NCI-H1417 (cell line): ENCODE measurements at regions not wholly inside any gene's neighbourhood (a gene's known extent, or its start where the extent isn't known, plus 50 kb on each side); places are given as distances from the start of the nearest gene placed in this dataset.
"Not testable (repeated sequence)": the region's sequence is repeated elsewhere in the genome, so short reads cannot be mapped to it uniquely, and the experiment has no call there.

Experiments used
- DNase-seq, 3 experiments: peaks; one replicate each; lab custom pipeline; 2025; lab: John Stamatoyannopoulos, UW

DNA sequence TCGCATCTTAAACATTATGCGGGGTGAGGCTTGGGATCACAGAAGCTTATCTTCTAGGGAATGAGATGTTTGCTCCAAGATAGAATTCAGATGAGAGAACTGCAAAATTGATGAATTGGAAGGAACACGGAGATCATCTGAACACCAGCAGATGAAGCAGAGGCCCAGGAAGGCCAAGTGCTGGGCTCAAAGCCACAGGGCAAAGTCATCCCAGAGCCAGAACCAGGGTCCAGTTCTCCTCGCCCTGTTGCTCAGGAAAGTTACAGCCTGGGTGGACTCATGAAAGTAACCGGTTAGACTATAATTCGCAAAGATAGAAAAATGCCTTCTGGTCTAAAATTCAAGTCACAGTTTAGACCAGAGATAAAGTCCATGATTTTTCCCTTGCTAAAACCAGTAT lies 456.1 kb upstream of the ID2 start:
- no peak for DNase-seq

DNA sequence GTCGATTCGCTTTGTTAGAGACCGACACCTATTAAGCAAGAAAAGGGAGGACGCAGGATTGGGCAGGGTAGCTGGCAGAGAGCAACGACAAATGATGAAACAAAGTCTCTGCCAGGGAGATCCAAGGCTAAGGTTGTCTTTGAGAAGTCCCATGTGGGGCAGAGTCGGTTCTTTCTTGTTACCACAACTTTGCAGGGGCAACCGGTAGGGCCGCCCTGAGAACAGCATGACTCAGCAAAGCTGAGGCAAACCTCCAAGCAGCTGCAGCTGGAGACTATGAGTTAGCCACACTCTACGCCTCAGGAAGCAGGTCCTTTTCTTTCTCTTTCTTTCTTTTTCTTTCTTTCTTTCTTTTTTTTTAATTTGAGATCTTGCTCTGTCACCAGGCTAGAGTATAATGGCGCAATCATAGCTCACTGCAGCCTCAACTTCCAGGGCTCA lies 452.3 kb upstream of the ID2 start:
- DNase-seq: no peak

DNA sequence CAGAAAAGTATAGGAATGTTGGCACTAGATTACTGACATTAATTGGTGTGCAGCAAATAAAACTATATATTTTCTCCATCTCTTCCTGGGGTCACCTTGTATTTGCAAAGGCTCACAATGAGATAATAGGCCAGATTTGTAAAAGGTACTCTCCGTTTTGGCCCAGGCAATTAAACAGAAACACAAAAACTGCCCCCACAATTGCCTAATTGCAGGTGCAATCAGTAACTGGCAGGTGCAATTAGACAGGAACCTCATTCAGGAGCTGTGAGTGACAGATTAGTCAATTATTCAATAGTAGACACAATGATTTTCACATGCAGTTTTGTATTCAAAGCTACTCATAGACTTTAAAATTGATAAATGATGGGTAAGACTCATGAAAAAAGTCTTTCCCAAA lies 451.4 kb upstream of the ID2 start:
- DNase-seq: peak in 2 of 3 experiments; percentile 70 to 94

DNA sequence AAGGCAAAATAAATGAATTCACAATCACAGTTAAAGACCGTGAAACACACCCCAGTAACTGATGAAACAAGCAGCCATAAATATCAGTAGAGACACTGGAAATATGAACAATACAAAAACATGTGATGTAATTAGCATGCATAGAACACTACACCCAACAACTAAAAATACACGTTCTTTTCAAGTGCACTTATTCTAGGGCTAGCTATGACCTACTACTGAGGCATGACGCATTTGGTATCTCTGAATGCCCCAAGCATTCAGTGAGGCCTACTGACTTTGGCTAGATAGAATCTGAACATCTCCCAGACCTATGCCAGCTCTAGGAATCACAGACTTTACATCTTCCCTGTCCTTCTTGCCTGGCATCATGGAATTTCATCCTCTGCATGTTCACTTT lies 450.0 kb upstream of the ID2 start:
- DNase-seq: no peak

DNA sequence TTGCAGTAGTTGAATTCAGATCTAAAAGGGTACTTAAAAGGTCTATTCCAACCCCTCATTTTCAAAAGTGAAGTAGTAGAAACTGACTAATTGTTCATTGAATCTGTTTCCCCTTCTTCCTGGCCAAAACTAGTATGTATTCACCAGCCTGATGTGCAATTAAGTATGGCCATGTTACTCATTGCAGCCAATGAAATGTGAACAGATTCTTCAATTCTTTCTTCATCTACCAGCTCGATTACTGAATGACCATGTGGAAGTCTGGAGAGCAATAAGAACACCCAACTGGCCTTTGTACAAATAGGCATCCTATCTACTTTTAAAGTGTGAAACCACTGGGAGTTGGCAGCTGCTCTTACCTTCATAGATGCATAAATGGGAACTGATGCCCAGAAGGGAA lies 449.0 kb upstream of the ID2 start:
- no peak for DNase-seq

DNA sequence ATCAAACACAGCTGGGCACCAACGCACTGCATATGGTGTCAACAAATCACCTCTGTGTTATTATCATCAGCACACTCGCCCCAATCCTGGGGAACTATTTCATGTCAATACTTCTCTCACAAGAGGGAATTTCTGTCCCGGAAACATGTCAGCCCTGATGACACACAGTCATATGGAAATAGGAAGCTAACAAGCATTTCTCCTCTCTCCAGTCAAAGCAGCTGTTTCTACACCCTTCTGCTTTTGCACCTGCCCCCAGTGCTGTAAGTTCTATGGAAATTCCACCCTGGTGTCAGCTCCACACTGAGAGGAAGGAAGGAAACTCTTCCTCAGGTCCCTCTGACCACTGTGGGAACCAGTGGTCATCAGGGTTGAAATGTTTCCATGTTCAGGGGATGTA lies 447.6 kb upstream of the ID2 start:
- DNase-seq: peak in 2 of 3 experiments; percentile 64 to 85

DNA sequence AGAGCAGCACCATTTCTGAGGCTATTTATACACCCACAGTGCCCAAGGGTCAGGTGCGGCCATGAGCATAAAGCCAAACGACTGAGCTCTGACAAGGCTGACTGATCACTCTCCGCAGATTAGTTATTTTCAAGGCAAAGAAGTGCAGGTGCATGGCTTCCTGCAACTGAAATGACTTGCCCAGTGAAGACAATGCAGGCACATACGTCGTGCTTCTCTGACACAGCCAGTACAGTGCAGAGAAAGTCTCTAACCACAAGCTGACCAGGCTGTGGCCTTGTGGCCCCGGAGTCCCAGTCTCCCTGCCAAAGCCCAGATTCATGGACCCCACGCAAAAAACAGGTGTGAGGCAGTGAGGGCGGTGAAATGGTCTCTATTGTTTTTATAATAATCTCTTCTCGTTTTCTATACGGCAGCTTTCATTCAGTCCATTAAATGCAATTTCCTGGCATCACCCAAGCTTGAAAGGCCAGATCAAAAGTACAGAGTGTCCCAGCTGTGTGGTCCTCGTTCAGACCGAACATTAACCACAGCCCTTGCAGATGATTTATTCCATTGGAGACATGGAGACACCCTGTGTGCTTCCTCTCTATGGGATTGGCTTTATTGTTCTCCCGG lies 447.0 kb upstream of the ID2 start:
- peak; percentile 83 to 94 (median 86) for DNase-seq

DNA sequence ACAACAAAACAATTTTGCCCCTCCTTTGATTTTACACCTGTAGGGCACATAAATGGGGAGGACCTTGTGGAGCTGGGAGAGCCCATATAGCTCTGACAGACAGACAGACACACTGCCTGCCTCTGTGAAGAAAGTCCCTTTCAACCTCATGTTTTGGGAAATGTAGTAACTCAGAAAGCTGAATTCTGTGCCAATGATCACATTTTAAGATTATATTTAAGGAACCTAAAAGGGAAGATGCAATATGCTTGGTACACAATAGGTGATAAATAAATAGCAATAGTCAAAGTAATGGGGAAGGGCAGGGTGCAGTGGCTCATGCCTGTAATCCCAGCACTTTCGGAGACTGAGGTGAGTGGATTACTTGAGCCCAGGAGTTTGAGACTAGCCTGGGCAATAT lies 446.4 kb upstream of the ID2 start:
- no peak for DNase-seq

DNA sequence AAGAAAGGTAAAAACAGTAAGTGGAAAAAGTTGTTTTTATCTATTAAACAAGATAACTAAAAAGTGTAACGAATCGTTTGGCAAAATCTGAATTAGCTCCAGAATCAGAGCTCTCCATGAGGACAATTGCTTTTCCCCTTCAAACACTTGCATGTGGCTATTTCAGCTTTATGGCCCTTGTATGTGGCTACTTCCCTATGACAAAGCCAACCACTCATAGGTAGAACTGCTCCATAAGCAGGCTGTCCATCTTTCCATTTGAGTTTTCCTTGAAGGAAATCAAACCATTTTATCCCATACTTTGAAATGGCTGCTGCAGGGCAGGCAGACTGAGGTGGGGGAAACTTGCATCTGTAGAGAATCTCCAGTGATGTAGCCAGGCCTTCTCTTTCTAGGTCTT lies 445.5 kb upstream of the ID2 start:
- no peak for DNase-seq

DNA sequence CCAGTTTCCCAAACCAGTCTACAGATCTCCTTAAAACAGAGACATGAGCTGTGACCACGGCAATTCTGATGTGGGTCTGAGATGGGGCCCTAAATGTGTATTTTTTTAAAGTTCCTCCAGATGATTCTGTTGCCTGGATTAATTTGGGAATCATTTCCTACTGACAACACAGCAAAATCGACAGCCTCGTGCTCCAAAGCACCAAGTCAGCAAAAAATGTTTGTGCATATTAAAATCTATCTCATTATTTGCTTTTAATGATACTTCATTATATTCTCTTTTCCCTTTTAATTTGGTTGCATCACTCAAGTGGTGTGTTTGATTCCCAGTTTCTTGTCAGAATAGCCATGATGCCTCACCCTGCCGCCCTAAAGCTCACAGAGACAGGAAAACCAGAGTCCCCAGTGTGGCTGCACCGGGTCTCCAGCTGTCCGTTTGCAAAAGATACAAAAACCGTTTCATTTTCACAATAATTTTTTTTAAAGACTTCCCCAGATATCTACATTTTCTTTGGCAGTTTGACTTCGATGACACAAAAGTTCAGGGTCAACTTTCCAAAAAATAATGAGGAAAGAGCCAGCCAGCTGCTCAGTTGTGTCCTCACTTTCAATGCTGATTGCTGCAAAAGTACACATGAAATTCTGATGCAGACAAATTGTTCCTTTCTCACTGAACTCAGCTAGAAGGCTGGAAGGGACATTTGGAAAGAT lies 443.2 kb upstream of the ID2 start:
- no peak for DNase-seq

DNA sequence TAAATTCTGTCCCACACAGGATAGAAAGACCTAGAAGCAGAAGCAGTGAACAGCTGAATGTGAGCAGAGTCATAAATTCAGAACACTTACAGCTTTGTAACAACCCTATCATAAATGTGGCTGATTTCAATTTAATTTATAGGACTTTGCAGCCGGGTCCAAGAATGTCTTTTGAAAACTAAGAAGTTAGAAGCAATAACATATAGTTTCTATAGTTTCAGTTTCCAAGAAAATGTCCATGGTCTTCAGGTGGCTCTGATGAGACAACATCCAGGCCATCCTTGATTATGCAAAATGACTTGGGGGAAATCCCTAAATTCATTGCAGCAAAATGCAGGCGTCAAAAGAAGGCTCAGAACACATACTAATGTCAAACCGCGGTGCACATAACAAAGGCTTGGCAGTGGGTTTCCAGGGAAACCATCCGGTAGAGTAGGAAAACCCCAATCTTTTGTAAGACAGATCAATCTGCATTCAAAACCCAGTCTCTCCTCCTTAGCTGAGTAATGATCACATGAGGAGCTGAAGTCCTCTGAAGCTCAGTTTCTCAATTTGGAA lies 442.2 kb upstream of the ID2 start:
- no peak for DNase-seq

DNA sequence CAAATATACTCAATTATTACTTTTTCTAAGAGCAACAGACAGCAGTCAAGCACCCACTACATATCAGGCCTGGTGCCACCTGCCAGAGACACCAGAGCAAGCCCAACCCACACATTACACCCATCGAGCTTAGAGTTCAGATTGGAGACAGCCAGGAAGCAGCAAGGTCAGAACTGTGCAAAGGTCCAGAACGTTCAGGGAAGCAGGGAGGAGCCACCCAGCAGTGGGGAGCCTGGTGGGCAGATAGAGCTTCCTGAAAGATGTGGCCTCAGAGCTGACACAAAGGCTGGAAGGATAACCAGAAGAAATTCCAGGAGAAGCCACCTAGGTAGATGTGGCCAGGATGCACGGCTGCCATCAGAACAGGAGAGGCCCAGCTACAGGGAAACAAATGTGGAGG lies 440.5 kb upstream of the ID2 start:
- no peak for DNase-seq

DNA sequence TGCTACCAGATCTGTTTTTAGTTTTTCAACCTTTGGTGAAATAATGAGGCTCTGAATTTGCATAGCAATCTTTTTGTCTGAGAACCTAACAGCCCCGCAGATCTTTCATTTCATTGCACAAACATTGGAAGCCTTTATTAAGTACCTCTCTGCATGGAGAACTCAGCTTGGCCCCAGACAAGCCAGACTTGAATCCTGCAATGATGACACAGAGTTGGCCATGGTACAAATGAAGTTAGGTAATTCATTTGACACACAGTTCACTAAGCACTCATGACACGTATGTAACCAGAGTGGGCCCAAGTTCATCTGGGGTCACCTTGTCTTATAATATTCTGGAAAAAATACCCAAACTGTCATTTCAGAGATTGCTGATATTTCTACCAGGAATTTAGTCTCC lies 439.1 kb upstream of the ID2 start:
- no peak for DNase-seq

DNA sequence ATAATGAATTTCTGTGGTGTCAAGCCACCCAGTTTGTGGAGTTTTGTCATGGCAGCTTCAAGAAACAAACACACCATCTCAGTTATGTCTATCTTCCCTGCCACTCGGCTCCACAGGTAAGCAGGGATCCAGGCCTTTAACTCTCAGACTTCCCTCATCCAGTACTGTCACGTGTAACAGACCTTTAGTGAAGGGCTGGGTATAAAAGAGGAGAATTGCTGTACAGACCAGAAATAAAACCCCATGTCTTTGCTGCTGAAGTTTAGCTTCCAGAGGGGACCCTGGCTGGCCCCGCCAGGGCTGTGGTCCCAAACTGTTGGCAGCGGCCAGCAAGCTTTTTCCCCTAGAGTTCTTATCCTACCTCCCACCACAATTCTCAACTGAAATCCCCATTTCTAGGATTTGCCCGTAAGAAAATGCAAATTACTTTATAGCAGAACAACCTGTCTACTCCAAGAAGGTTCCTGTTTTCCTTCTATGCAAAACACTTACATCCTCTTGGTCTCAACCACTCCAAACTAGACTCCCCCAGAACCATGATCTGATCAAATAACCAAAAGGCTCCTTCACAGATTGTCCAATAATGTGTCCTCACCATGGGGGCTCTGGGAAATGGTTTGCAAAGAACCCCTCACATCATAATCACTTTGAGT lies 438.0 kb upstream of the ID2 start:
- no peak for DNase-seq

DNA sequence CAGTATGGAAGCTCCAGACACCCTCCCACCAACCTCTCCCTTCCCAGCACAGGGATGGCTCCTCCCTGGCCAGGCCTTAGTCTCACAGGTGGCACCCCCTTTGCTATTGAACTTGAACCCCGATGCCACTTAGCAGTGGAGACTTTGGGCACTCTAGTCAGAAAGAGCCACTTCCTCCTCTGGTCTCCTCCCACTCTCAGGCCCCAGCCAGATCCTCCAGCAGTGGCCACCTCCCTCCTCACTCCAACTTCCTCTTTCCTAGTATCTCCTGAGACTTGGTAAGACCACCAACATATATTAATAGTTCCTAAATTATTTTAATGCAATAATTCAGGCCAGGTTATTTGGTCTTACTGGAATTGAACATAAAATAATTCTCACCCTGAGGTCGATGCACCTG lies 437.2 kb upstream of the ID2 start:
- DNase-seq: no peak

DNA sequence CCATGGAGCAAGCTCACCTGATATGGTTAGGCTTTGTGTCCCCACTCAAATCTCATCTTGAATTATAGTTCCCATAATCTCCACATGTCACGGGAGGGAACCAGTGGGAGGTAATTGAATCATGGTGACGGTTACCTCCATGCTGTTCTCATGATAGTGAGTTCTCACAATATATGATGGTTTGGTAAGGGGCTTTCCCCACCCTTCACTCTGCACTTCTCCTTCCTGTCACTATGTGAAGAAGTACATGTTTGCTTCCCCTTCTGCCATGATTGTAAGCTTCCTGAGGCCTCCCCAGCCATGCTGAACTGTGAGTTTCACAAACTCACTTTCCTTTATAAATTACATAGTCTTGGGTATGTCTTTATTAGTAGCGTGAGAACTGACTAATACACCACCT lies 435.7 kb upstream of the ID2 start:
- DNase-seq: no peak

DNA sequence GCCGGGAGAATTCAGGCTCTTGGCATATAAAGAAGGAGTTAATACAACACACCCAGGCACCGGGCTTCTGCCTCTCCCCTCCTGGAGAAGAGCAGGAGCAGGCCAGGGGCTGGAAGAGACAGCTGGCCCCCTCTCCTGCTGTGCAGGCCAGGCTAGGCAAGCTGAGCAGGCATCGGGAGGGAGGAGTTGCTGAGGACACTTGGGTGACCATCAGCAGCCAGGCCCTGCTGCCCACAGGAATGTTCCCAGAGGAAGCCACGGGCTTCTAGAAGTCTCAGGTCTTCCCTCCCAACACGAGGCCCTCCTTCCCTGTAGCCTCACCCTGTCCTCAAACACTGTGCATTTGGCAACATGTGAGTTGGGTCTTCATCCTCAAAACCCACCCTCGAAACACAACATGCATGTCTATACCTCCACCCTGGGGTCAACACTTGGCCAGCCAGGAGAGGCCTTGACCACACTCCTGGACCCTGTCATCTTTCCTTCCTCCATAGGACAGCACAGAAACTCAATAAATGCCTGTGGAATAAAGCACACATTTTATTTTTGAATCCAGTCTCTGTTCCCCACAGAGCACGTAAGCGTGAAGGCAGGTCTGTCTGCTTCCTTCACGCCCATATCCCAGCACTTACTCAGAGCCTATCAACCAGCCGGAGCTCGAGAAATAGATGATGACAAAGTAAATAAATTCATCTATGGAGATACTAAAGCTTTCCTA lies 433.8 kb upstream of the ID2 start:
- DNase-seq: no peak

DNA sequence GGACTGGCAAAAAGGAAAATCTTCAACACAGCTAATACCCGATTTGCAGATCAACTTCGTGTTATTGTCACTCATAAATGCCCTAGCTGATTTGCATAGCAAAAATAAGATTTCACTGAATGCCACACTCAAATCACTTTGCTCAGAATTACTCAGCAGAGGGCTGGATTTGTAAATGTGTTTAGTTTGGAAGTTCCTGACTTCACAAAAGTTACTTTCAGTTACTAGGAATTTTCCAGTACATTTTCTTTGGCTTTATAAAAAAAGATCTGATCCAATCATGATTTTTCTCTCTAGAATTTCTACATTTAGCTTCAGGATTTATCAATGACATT lies 433.3 kb upstream of the ID2 start:
- DNase-seq: no peak

DNA sequence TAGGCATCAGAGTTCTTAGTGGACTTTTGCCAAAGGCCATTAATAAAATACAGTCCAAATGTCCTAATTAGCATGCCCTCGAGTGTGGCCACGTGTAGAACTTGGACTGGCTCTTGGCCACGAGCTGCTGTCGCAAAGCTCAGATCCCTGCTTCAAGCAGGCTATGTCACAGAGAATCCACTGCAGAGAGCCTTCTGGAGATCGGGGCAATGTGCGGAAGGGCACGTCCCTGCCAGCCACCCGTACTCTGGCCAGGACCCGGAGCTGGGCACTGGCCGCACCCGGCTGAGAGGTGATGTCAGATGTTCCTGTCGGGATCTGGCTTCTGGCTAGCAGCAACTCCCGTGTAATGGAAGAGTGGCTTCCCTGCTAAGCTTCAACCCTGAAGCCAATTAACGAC lies 432.7 kb upstream of the ID2 start:
- no peak for DNase-seq

DNA sequence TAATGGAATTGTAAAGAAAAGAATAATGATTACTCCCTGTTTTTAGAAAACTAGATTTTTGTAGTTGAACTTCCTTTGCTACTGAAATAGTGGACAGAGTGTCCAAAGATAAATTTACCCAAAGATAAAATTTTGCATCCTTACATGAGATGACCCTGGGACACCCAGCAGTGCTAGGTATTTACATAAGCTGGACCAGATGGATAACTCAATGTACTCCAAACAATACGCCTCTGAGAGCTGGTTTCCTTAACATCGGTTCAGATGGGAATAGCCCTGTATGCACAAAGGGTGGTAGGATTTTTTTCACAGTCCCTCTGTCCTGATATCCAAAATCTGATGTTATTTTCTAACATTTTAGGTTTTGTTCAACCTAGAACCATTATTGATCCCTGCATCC lies 432.1 kb upstream of the ID2 start:
- no peak for DNase-seq

DNA sequence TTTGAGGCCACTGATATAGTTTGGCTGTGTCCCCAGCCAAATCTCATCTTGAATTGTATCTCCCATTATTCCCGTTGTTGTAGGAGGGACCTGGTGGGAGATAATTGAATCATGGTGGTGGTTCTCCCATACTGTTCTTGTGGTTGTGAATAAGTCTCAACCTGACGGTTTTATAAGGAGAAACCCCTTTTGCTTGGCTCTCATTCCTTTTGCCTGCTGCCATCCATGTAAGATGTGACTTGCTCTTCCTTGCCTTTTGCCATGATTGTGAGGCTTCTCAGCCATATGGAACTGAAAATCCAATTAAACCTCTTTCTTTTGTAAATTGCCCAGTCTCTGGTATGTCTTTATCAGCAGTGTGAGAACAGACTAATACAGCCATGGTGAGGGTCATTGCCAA lies 431.6 kb upstream of the ID2 start:
- not testable (repeated sequence) for DNase-seq

DNA sequence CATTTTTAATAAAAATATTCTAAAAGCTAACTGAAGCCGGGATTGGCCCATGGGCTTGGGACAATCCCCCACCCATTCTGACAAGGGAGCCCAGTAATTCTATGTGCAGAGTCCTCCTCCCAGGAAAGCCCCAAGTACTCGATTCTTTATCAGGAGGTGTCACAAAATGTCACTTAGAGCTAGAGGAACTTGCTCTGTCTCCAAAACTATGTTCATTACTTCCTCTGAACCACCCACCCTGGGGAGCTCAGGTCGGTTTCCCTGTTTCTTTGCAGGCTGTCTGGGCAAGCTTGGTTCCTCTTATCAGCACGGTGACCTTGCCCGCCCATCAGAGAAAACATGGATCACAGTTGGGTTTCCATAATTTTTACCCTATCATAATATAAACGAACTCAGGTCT lies 430.6 kb upstream of the ID2 start:
- no peak for DNase-seq

DNA sequence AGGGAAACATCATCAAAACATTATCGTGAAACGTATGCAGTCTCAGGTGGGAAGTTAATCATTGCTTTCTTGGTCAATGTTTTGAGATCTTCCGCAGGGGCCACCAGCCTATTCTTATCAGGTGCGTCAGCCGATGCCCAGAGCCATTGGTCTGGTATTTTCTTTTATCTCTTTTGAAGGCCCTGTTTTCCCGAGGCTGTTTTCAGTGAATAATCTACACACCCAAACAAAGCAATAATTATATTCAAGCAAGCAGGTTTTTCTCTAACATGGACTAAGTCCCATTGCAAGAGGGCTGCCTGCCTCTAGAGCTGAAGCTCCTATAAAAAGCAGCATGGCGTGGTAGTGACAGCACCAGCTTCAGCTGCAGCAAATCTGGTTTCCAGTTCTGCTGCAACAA lies 430.0 kb upstream of the ID2 start:
- DNase-seq: no peak
